ENCODE measurements at regions not wholly inside any gene's neighbourhood (a gene's known extent, or its start where the extent isn't known, plus 50 kb on each side); places are given as distances from the start of the nearest gene placed in this dataset.

GRCh38 chr5:124948062-124948753, 201.8 kb upstream of the ZNF608 start:
- Histone ChIP-seq H3K9me2 (replicated peaks; ENCODE audit: low read length) (no peaks in the 10 kb centered on the region), H3K27ac (ENCODE audit: low read length) (peak overlapping the region; percentile 90), H3K9ac (ENCODE audit: low read length) (peak overlapping the region; percentile 55), H3K4me1 (ENCODE audit: insufficient read depth, low read length) (peaks cover 30% of the 10 kb centered on the region), H3K36me3 (ENCODE audit: low read depth, low read length) (no peaks in the 10 kb centered on the region), H3K79me2 (ENCODE audit: low read length) (no peaks in the 10 kb centered on the region), H3K27me3 (ENCODE audit: low read length) (no peaks in the 10 kb centered on the region), H4K20me1 (ENCODE audit: low read length) (no peaks in the 10 kb centered on the region), H3K4me2 (ENCODE audit: low read length) (peak overlapping the region; percentile 62), H3K4me3 (ENCODE audit: low read length) (peak overlapping the region; percentile 22; the same call in 1 of the 2 replicates), H3K9me3 (ENCODE audit: low read length) (no peaks in the 10 kb centered on the region), H3F3A (ENCODE audit: low read length, unreplicated experiment) (no peaks in the 10 kb centered on the region), H2AFZ (ENCODE audit: low read length) (peak overlapping the region; percentile 42; the same call in 1 of the 2 replicates)
- intact Hi-C loops (cut with micrococcal nuclease): loop anchor here (1.0 to 5.0 kb wide), 3 partner anchors 200 to 461 kb away; no protein-coding TSS in a partner anchor
- no TSS peak for BruUV-seq (replicated peaks)
- no peak for TF ChIP-seq EZH2 (IDR thresholded peaks at IDR 0.05; ENCODE audit: low read length, unreplicated experiment)
- TF ChIP-seq EZH2phosphoT487 (IDR thresholded peaks at IDR 0.05; ENCODE audit: borderline replicate concordance, low read length): no peak
- no peak for TF ChIP-seq CTCF (conservative IDR thresholded peaks at IDR 0.05; ENCODE audit: low read depth, low read length)
- ChIA-PET POLR2A (ENCODE audit: unreplicated experiment) (no interaction called here), CTCF (no interaction called here)
- DNase-seq (peak; percentile 60), ATAC-seq (peak; percentile 83)

- Histone ChIP-seq H3F3A (ENCODE audit: low read length, unreplicated experiment) (no peaks in the 10 kb centered on the region), H3K27ac (ENCODE audit: low read length) (peak overlapping the region; percentile 90), H3K4me1 (ENCODE audit: insufficient read depth, low read length) (peaks cover 30% of the 10 kb centered on the region), H3K9me3 (ENCODE audit: low read length) (no peaks in the 10 kb centered on the region), H3K4me3 (ENCODE audit: low read length) (peak overlapping the region; percentile 22; the same call in 1 of the 2 replicates), H2AFZ (ENCODE audit: low read length) (peak overlapping the region; percentile 42; the same call in 1 of the 2 replicates), H3K4me2 (ENCODE audit: low read length) (peak overlapping the region; percentile 62), H3K9ac (ENCODE audit: low read length) (peak overlapping the region; percentile 55), H3K79me2 (ENCODE audit: low read length) (no peaks in the 10 kb centered on the region), H3K27me3 (ENCODE audit: low read length) (no peaks in the 10 kb centered on the region), H3K36me3 (ENCODE audit: low read depth, low read length) (no peaks in the 10 kb centered on the region), H3K9me2 (replicated peaks; ENCODE audit: low read length) (no peaks in the 10 kb centered on the region), H4K20me1 (ENCODE audit: low read length) (no peaks in the 10 kb centered on the region)
- ATAC-seq (peak; percentile 23; the same call in 1 of the 2 replicates), DNase-seq (no peak)
- POLR2A ChIA-PET (ENCODE audit: unreplicated experiment): no interaction called here
- TF ChIP-seq CTCF (conservative IDR thresholded peaks at IDR 0.05; ENCODE audit: low read depth, low read length) (no peak), EZH2 (IDR thresholded peaks at IDR 0.05; ENCODE audit: low read length, unreplicated experiment) (no peak), EZH2phosphoT487 (IDR thresholded peaks at IDR 0.05; ENCODE audit: borderline replicate concordance, low read length) (no peak)
- CTCF ChIA-PET: no interaction called here
- intact Hi-C loops (cut with micrococcal nuclease): loop anchor here (1.0 to 5.0 kb wide), 3 partner anchors 201 to 460 kb away; no protein-coding TSS in a partner anchor
- no TSS peak for BruUV-seq (replicated peaks)
Observed at GRCh38 chr5:124948754-124949275, 202.4 kb upstream of the ZNF608 start.

- Histone ChIP-seq H4K20me1 (ENCODE audit: low read length) (no peaks in the 10 kb centered on the region), H2AFZ (ENCODE audit: low read length) (no peak overlapping the region), H3K4me3 (ENCODE audit: low read length) (no peak overlapping the region), H3K4me1 (ENCODE audit: insufficient read depth, low read length) (peaks cover 30% of the 10 kb centered on the region), H3K27ac (ENCODE audit: low read length) (peak overlapping the region; percentile 90), H3F3A (ENCODE audit: low read length, unreplicated experiment) (no peaks in the 10 kb centered on the region), H3K79me2 (ENCODE audit: low read length) (no peaks in the 10 kb centered on the region), H3K9me2 (replicated peaks; ENCODE audit: low read length) (no peaks in the 10 kb centered on the region), H3K9ac (ENCODE audit: low read length) (peak overlapping the region; percentile 55; the same call in 1 of the 2 replicates), H3K36me3 (ENCODE audit: low read depth, low read length) (no peaks in the 10 kb centered on the region), H3K4me2 (ENCODE audit: low read length) (peak overlapping the region; percentile 21), H3K27me3 (ENCODE audit: low read length) (no peaks in the 10 kb centered on the region), H3K9me3 (ENCODE audit: low read length) (no peaks in the 10 kb centered on the region)
- ChIA-PET CTCF (no interaction called here), POLR2A (ENCODE audit: unreplicated experiment) (no interaction called here)
- ATAC-seq (peak; percentile 49), DNase-seq (peak; percentile 81)
- no peak for TF ChIP-seq EZH2phosphoT487 (IDR thresholded peaks at IDR 0.05; ENCODE audit: borderline replicate concordance, low read length)
- no peak for TF ChIP-seq EZH2 (IDR thresholded peaks at IDR 0.05; ENCODE audit: low read length, unreplicated experiment)
- TF ChIP-seq CTCF (conservative IDR thresholded peaks at IDR 0.05; ENCODE audit: low read depth, low read length): no peak
- BruUV-seq (replicated peaks): no TSS peak
- intact Hi-C loops (cut with micrococcal nuclease): loop anchor here (2.0 to 5.0 kb wide), 2 partner anchors 327 to 459 kb away; no protein-coding TSS in a partner anchor
Observed at GRCh38 chr5:124949862-124950261, 203.4 kb upstream of the ZNF608 start.
